ENCODE measurements at regions not wholly inside any gene's neighbourhood (a gene's known extent, or its start where the extent isn't known, plus 50 kb on each side); places are given as distances from the start of the nearest gene placed in this dataset.

DNA sequence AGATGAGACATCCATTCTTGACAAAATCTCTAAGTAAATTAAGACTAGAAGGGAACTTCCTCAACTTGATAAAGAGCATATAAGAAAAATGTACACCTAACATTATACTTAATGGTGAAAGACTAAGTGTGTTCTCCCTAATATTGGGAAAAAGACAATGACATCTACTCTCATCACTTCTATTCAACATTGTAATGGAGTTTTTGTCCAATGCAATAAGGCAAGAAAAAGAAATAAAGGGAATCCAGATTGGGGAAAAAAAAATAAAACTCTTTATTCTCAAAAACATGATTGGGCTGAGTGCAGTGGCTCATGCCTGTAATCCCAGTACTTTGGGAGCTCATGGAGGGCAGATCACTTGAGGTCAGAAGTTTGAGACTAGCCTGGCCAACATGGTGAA lies 131.1 kb upstream of the JUN start:
- FAIRE-seq, result no peak

DNA sequence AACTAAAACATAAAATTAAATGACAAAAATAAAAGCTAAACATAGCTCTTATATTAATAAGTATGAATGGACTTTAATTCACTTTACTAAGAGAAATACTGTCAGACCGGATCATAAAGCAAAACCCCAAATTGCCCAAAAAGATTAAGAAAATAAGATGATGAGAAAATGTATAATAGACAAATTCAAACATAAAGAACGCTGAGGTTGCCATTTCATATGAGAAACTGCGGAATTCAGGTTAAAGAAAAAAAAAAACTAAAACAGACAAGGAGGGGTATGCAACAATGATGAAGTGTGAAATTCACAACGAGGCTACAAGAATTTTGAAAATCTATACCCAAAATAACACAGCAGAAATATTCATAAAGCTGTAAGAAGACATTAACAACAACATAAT lies 133.6 kb upstream of the JUN start:
- no peak for FAIRE-seq

GRCh38 chr1:58919226-58919958 lies 135.5 kb upstream of the JUN start:
- no peak for FAIRE-seq

DNA sequence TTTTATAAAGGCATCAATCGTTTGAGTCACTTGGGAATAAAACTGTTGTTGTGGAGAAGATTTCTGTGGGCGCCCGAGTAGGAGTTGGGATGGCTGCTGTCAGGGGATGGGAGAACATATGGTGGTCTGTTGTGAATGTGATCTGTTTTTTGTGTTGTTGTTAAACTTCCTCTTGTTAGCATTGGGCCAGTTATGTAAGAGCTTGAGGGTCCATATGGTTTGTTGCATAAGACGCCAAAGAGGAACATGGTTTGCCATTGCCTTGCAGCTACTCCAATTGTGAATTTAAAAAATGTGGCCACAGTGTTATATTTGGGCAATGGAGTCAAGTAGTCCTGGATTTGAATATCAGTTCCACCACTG lies 136.1 kb upstream of the JUN start:
- FAIRE-seq, result no peak

- no peak for FAIRE-seq
Measured at GRCh38 chr1:58921342-58921741, 137.5 kb upstream of the JUN start.

DNA sequence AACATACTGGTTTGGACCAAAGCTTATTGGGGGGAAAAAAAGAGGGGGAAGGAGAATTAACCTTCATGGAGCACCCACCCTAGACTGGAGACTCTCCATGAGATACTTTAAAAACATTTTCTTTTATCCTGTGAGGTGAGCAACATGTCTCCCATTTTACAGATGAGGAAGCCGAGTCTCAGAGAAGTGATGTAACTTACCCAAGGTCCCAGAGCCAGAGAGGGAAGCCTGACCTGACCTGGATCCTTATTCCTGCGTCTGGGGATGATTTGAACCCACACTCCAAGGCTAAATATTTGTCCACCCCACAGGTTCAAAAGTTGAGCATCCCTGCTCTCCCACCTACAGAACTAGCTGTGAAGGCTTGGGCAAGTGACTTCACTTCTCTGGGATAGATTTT lies 137.9 kb upstream of the JUN start:
- no peak for FAIRE-seq

GRCh38 chr1:58922302-58923089 lies 138.6 kb upstream of the JUN start:
- no peak for FAIRE-seq

DNA sequence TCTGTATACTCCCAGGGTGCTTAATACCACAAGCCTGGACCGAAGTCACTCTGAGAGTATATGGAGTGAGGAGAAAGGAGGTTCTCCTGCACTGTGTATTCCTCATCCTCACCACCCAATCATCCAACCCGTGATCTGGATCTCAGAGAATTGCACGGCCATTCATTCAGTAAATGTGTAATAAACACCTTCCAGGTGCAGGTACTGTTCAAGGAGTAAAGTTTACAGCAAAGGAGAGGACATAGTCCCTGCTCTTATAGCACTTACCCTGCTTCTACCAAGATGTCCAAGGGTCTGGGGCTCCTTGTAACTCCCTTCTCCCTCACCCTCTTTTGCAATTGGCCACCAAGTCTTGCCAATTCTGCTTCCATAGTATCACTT lies 139.2 kb upstream of the JUN start:
- no peak for FAIRE-seq

- no peak for FAIRE-seq
Measured at GRCh38 chr1:58924016-58924565, 140.2 kb upstream of the JUN start.

DNA sequence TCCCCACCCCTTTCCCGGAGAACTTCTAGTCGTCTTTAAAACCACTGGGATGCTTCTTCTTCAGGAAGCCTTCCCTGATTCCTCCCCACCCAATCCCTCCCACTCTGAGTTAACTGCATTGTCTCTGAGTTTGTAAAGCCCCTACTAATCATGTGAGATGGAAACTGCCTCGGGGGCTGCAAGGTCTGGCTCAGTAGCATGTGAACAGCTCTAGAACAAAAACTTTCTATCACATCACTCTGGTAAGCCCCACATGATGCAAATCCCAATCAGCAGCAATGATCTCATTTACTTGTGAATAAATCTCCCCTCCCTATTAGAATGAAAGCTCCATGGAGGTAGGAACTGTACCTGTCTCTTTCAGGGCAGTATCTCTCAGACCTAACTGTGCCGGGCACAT lies 141.0 kb upstream of the JUN start:
- no peak for FAIRE-seq

- FAIRE-seq, result no peak
Measured at GRCh38 chr1:58925247-58925646, 141.4 kb upstream of the JUN start.

GRCh38 chr1:58926152-58926551 lies 142.3 kb upstream of the JUN start:
- no peak for FAIRE-seq

DNA sequence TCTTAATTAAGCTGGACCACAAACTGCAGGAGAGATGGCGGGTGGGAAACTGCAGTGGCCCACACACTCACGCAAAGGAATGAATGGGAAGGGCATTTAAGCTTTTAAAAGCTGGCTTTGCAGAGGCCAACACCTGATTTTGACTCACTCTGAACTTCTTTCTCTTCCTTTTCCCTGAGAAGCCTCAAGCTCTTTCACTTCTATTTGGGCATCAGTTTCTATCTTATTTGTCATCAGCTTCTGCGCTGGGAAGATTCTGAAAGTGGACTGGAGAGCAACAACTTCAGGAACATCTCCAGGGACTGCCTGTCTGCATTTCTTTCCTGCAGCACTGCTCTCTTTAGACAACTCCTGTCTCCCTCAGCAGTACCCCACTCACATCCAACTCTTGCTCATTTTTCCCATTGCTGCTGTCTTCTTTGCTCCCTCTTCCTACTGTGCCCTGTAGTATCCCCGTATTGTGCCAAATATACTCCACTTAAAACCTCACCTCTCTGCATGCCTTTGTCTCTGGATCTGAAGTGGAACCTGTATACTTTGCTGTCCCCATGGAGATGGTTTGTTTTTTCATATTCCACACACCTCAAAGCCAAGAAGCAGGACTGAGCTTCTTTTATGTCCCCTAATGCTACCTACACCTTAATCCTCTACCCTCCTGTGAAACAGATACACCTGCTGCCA lies 143.3 kb upstream of the JUN start:
- FAIRE-seq, result no peak

DNA sequence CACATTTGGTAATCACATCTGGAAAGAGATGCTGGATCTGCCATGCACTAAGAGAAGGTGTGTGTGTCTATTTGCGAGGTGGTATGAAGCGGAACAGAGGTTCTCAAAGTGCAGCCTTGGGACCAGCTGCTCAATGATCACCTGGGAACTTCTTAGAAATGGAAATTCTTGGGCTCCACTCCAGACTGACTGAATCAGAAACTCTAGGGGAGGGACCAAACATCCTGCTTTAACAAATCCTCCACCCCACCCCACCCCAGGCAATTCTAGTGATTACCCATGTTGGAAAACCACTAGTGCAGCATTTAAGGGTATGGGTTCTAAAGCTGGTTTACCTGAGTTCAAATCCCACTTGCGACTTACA lies 143.9 kb upstream of the JUN start:
- FAIRE-seq, result no peak

GRCh38 chr1:58928514-58928913 lies 144.7 kb upstream of the JUN start:
- no peak for FAIRE-seq

GRCh38 chr1:58929671-58930325 lies 146.0 kb upstream of the JUN start:
- no peak for FAIRE-seq

GRCh38 chr1:58931024-58931423 lies 147.2 kb upstream of the JUN start:
- FAIRE-seq, result no peak

DNA sequence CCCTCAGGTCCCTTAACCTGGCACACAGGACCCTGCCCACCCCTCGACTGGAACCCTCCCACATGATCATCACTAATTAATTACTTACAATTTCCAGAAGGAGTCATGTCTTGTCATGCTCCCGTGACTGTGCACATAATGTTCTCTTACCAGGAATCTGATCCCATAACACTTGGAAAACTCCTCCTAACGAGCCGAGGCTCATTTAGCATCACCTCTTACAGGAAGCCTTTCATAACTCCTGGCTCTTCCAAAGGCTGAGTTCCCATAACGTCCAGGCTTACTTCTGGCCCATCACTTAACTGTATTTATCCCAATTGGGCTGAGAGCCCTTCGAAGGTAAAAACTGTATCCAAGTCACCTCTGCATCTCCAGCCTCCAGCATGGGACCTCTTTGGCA lies 147.9 kb upstream of the JUN start:
- no peak for FAIRE-seq

DNA sequence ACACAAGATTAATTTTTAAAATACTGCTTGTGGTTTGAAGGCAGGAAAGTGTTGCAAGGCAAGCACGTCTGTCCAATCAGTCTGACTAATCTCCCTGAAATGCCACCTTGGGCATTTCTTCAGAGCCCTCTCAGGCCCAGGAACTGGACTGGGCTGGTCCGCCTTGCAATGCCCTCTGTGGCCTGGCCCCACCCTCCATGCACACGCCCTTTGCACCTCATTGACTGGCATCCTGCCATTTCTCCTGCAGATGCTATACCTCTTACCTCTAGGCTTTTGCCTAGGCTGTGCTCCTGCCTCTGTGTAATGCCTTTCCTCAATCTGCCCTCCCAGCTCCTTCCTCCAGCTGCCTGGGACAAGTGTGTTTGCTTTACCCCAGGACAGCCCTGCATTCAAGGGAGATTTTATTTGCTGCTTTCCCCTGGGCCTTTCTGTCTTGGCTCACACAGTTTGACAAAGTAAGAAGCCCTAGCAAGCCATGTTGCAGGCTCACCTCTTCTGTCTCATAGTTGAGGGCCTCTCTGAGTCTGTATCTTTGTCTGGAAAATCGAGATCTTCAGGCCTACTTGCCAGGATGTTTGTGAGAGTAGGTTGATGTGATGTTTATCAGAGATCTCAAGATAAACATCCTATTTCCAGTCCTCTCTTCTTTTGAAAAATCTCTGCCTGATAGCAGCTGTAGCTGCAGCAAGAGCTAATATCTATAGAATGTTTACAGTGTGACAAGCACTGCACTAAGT lies 149.2 kb upstream of the JUN start:
- no peak for FAIRE-seq

GRCh38 chr1:58933599-58933926 lies 149.7 kb upstream of the JUN start:
- FAIRE-seq, result no peak

GRCh38 chr1:58934706-58935105 lies 150.9 kb upstream of the JUN start:
- FAIRE-seq, result no peak

DNA sequence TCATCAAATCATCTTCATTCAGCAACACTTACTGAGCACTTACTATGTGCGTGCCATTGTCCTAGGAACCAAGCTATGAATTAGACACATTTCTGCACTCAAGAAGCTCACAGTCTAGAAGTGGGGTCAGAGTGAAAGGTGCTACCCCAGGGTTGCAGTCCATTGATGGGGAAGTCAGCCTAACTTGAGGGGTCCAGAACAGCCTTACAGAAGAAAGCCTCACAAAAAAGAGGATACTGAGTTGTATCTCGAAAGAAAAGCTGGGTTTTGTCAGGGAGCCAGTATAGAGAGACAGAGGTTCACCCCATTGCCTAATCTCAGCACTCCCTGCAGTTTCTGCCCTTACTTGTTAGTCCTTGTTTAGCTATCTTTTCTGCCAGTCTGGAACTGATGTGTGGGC lies 153.1 kb upstream of the JUN start:
- no peak for FAIRE-seq

DNA sequence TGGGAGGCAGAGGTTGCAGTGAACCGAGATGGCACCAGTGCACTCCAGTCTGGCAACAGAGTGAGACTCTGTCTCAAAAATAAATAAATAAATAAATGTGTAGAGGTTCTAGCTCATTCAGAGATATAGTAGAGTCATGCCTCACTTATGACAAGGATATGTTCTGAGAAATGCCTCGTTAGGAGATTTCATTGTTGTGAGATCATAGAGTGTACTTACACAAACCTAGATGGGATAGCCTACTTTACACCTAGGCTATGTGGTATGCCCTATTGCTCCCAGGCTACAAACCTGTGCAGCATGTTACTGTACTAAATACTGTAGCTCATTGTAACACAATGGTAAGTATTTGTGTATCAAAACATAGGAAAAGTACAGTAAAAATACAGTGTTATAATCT lies 155.3 kb upstream of the JUN start:
- no peak for FAIRE-seq

All from islet of Langerhans (tissue), 1 donor.